ENCODE measurements at regions not wholly inside any gene's neighbourhood (a gene's known extent, or its start where the extent isn't known, plus 50 kb on each side); places are given as distances from the start of the nearest gene placed in this dataset.

DNA sequence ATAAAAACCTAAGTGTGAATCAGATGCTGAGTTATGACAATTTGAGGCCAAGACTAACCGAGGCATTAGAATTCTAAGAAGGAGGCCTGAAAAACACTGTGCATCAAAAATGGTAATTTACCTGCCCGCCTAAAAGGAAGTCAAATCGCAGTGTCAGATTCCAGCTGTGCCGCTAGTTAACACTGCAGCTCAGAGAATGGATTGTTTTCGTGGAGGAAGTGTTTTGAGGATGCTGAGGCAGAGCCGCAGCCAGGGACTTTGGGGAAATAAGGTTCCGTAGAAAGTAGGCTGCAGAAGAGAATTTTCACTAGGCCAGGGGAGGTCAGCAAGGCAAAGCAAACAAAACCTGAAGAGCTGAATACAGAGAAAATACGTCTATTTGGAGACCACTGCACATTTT is 226.4 kb upstream of the ISL1 start:
- TF ChIP-seq, protein P1, sequence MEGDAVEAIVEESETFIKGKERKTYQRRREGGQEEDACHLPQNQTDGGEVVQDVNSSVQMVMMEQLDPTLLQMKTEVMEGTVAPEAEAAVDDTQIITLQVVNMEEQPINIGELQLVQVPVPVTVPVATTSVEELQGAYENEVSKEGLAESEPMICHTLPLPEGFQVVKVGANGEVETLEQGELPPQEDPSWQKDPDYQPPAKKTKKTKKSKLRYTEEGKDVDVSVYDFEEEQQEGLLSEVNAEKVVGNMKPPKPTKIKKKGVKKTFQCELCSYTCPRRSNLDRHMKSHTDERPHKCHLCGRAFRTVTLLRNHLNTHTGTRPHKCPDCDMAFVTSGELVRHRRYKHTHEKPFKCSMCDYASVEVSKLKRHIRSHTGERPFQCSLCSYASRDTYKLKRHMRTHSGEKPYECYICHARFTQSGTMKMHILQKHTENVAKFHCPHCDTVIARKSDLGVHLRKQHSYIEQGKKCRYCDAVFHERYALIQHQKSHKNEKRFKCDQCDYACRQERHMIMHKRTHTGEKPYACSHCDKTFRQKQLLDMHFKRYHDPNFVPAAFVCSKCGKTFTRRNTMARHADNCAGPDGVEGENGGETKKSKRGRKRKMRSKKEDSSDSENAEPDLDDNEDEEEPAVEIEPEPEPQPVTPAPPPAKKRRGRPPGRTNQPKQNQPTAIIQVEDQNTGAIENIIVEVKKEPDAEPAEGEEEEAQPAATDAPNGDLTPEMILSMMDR (IDR thresholded peaks at IDR 0.05), result no peak
- no peak for TF ChIP-seq POLR2AphosphoS5 (IDR thresholded peaks at IDR 0.05)
- TF ChIP-seq POLR2A (IDR thresholded peaks at IDR 0.05), result no peak

Data from upper lobe of left lung (tissue), 4 donors.